ENCODE measurements at regions not wholly inside any gene's neighbourhood (a gene's known extent, or its start where the extent isn't known, plus 50 kb on each side); places are given as distances from the start of the nearest gene placed in this dataset.

DNA sequence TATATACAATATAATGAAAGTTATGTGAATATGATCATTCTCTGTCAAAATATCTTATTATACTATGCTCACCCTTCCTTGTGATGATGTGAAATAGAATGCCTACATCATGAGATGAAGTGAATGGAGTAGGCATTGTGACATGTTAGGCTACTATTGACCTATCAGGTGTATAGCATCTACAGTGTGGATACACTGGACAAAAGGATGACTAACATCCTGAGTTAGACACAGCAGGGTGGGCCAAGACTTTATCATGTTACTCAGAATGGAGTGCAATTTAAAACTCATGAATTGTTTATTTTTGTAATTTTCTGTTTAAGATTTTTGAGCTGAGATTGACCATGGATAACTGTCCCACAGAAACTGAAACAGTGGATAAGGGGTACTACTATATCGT lies 53.4 kb upstream of the NAV3 start:
- Mint-ChIP-seq H3K27ac (no peak overlapping the region), H3K4me1 (ENCODE audit: low read depth) (no peaks in the 10 kb centered on the region), H3K4me3 (no peak overlapping the region), H3K9me3 (peaks cover 3% of the 10 kb centered on the region), H3K36me3 (ENCODE audit: low read depth) (no peaks in the 10 kb centered on the region), H3K27me3 (ENCODE audit: low read depth) (no peaks in the 10 kb centered on the region)
- CTCF ChIA-PET = no interaction called here
- DNase-seq = no peak
- intact Hi-C loops (cut with micrococcal nuclease) = no loop called here

DNA sequence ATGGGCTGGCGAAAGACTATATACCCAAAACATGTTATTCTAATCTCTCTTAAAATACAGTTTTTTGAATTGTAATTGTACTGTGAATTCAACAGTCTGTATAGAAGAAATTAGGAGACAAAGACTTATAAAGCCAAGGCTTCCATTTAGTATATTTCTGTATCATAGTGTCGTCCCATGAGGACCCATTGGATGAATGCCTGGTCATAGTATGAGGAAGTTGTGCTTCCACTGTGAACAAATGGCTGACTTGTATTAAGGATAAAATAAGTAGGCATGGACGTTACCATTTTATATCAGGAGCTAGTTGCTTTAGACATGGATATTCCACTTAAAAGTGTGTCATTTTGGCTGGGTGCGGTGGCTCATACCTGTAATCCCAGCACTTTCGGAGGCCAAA lies 55.9 kb upstream of the NAV3 start:
- CTCF ChIA-PET = no interaction called here

DNA sequence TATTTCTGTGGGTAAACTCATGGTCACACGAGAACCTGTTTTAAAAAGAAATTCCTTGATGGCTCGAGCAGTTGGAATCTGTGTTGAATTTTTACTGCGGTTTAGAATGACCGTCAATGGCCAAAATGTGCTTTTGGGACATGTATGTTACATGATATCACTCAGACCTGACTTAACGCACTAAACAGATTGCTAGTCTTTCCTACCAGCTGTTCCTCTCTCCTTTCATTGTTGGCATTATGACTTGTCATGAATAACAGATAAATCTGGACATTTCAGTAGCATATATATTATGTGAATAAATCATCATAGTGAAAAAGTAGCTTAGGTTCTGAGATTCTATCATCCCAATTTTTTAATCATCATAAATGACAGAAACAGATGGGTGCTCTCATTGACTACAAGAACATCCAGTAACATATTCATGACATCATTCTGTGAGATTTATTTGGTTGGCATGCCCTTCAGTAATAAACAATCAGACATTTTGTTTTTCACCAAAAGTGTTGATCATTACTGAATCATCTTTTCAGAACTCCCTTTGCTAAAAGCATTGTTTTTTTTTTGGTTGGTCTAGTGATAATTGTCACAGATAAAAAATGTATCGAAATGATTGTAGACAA lies 57.9 kb upstream of the NAV3 start:
- no peaks in the 10 kb centered on the region for H3K27me3 Mint-ChIP-seq (ENCODE audit: low read depth)
- intact Hi-C loops (cut with micrococcal nuclease) = no loop called here
- no peak for DNase-seq
- H3K4me1 Mint-ChIP-seq (ENCODE audit: low read depth) = no peaks in the 10 kb centered on the region
- CTCF ChIA-PET = no interaction called here
- no peak overlapping the region for H3K4me3 Mint-ChIP-seq
- H3K36me3 Mint-ChIP-seq (ENCODE audit: low read depth) = no peaks in the 10 kb centered on the region
- H3K9me3 Mint-ChIP-seq = peaks cover 4% of the 10 kb centered on the region
- H3K27ac Mint-ChIP-seq = no peak overlapping the region

More for the DNA sequence above, 55.9 kb upstream of the NAV3 start:
- DNase-seq = no peak
- Mint-ChIP-seq H3K4me3 (no peak overlapping the region), H3K27ac (no peak overlapping the region), H3K4me1 (ENCODE audit: low read depth) (no peaks in the 10 kb centered on the region), H3K36me3 (ENCODE audit: low read depth) (no peaks in the 10 kb centered on the region), H3K9me3 (peaks cover 4% of the 10 kb centered on the region), H3K27me3 (ENCODE audit: low read depth) (no peaks in the 10 kb centered on the region)
- intact Hi-C loops (cut with micrococcal nuclease) = no loop called here

DNA sequence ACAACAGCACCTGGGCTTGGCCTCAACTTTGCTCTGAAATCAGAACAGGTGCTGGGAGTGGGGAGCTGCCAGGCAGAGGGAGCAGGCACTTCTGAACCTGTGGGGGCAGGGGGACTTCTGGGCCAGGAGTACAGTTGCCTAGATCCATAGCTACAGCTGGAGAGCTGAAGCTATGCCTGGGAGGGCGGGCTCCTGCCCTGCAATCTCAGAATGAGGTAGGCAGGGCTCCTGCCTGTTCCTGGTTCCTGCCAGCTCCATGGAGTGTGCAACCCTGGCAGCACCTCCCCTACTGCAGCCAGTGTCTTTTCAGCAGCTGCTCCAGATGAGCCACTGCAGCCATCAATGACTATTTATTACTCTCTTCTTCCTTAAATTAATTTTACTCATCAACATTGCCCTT lies 62.1 kb upstream of the NAV3 start:
- no peak for DNase-seq
- intact Hi-C loops (cut with micrococcal nuclease) = no loop called here
- peaks cover 2% of the 10 kb centered on the region for H3K36me3 Mint-ChIP-seq (ENCODE audit: low read depth)
- H3K9me3 Mint-ChIP-seq = peaks cover 11% of the 10 kb centered on the region
- no peak overlapping the region for H3K4me3 Mint-ChIP-seq
- CTCF ChIA-PET = no interaction called here
- no peak overlapping the region for H3K27ac Mint-ChIP-seq
- no peaks in the 10 kb centered on the region for H3K27me3 Mint-ChIP-seq (ENCODE audit: low read depth)
- H3K4me1 Mint-ChIP-seq (ENCODE audit: low read depth) = no peaks in the 10 kb centered on the region

DNA sequence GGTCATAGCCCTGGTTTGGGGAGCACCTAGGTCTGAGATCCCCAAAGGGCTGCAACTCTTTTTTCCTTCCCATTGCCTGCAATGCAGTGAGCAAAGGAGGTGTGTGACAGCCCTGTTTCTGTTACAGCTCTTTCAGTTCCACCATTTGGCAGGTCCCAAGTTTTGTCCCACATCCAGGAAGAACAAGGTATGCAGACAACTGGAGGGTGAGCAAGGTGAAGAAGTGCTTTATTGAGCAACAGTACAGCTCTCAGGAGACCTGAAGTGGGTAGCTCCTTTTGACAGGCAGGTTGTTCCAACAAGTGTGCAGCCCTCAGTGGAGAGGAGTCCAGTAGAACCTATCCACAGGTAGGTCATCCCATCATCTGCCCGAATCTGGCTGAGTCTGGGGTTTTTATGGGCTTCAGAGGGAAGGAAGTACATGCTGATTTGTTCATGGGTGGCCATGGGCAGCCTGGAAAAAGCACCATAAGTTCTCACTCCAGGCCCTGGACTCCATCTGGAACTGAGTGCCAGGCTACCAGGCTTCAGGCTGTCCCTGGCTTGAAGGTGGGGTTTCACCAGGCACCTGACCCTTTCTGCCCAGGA lies 62.8 kb upstream of the NAV3 start:
- CTCF ChIA-PET = no interaction called here
- intact Hi-C loops (cut with micrococcal nuclease) = no loop called here
- DNase-seq = no peak
- no peak overlapping the region for H3K27ac Mint-ChIP-seq
- no peaks in the 10 kb centered on the region for H3K27me3 Mint-ChIP-seq (ENCODE audit: low read depth)
- no peaks in the 10 kb centered on the region for H3K4me1 Mint-ChIP-seq (ENCODE audit: low read depth)
- H3K36me3 Mint-ChIP-seq (ENCODE audit: low read depth) = peaks cover 2% of the 10 kb centered on the region
- H3K4me3 Mint-ChIP-seq = no peak overlapping the region
- peaks cover 13% of the 10 kb centered on the region for H3K9me3 Mint-ChIP-seq

DNA sequence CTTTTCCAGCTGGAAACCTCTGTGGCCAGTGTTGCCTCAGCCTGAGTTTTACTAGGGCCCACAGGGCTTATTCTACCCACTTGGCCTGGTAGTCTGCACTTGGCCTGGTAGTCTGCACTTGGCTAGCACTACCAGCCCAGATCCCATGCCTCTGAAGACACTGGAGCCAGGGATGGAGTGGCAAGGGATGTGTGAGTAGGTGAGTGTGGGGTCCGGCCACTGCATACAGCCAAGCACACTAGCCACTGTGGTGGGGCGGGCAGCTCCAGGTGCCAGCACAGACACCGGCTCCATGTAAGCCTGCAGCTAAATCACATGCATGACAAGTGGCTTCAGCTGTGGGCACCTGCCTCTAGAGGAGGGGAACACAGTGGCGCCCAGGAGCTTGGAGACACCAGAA lies 63.4 kb upstream of the NAV3 start:
- CTCF ChIA-PET = no interaction called here
- no peak overlapping the region for H3K27ac Mint-ChIP-seq
- intact Hi-C loops (cut with micrococcal nuclease) = no loop called here
- DNase-seq = no peak
- no peaks in the 10 kb centered on the region for H3K4me1 Mint-ChIP-seq (ENCODE audit: low read depth)
- H3K36me3 Mint-ChIP-seq (ENCODE audit: low read depth) = peaks cover 2% of the 10 kb centered on the region
- H3K9me3 Mint-ChIP-seq = peaks cover 13% of the 10 kb centered on the region
- H3K4me3 Mint-ChIP-seq = no peak overlapping the region
- no peaks in the 10 kb centered on the region for H3K27me3 Mint-ChIP-seq (ENCODE audit: low read depth)

DNA sequence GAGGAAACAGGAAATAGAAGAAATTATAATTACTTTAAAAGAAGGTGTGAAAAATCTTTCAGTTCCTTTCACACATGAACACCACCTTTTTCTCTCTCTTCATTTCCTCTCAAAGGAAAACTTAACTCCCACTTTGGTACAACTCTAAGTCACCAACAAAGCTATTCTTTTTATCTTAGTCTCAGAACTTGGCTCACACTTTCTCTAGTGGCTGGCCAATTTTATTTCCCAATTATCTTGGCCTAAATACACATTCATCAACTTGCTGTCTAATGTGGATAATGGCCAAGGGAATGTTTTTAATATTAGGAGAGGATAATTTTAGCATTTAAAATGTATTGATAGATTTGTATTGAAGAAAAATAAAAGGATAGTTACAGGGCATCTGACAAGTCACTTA lies 64.5 kb upstream of the NAV3 start:
- intact Hi-C loops (cut with micrococcal nuclease) = no loop called here
- H3K27ac Mint-ChIP-seq = no peak overlapping the region

DNA sequence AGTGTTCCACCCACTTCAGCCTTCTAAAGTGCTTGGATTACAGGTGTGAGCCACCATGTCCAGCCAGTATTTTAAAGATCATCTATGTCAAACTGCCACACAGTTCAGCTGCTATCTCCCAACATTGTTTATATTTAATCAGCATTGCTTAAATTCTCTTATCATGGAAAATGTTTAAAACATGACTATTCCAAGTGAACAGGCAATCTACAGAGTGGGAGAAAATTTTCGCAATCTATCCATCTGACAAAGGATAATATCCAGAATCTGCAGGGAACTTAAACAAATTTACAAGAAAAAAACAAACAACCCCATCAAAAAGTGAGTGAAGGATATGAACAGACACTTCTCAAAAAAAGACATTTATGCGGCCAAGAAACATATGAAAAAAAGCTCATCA lies 69.4 kb upstream of the NAV3 start:
- CTCF ChIA-PET = no interaction called here
- Mint-ChIP-seq H3K27ac (no peak overlapping the region), H3K4me3 (no peak overlapping the region), H3K36me3 (ENCODE audit: low read depth) (no peaks in the 10 kb centered on the region), H3K27me3 (ENCODE audit: low read depth) (no peaks in the 10 kb centered on the region), H3K4me1 (ENCODE audit: low read depth) (no peaks in the 10 kb centered on the region), H3K9me3 (peaks cover 13% of the 10 kb centered on the region)
- no peak for DNase-seq
- intact Hi-C loops (cut with micrococcal nuclease) = no loop called here

More for the DNA sequence above, 64.5 kb upstream of the NAV3 start:
- DNase-seq = no peak
- H3K4me1 Mint-ChIP-seq (ENCODE audit: low read depth) = no peaks in the 10 kb centered on the region
- peaks cover 2% of the 10 kb centered on the region for H3K36me3 Mint-ChIP-seq (ENCODE audit: low read depth)
- no peak overlapping the region for H3K4me3 Mint-ChIP-seq
- peaks cover 16% of the 10 kb centered on the region for H3K9me3 Mint-ChIP-seq
- CTCF ChIA-PET = no interaction called here
- no peaks in the 10 kb centered on the region for H3K27me3 Mint-ChIP-seq (ENCODE audit: low read depth)

DNA sequence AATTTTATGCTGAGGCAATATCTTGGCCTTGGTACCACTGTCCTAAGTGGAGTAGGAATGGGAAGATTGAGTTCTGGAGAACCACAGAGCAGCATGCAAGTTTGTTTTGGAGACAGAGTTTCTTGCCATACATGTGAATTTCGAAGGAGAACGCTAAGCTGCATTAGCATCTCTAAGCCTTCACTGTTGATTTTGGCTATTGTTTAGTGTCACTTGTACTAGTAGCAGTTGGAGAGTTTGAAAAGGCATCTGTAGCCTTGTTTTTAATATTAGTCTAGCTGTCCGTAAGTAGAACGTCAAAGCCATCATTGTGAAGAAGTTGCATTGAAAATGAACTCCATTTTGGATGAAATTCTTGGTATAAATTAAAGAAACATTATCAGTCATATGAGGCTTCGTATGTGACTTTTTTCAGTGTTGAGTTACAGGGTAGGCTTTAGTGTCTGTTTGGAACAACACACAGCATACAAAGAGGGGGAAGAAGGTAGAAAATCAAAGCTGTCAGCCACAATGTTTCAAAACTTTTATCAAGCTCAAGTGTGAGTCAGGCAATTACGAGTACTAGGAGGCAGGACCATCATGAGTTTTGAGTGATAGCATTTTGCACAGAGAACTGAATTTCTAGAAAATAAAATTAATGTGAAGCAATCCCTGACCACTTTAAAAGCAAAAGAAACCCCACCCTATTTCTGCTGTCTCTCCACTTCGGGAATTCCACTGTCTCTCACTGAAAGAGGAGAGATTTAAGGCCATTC lies 70.2 kb upstream of the NAV3 start:
- DNase-seq = no peak
- Mint-ChIP-seq H3K27me3 (ENCODE audit: low read depth) (no peaks in the 10 kb centered on the region), H3K4me3 (no peak overlapping the region), H3K27ac (no peak overlapping the region), H3K9me3 (peaks cover 10% of the 10 kb centered on the region), H3K4me1 (ENCODE audit: low read depth) (no peaks in the 10 kb centered on the region), H3K36me3 (ENCODE audit: low read depth) (no peaks in the 10 kb centered on the region)
- CTCF ChIA-PET = no interaction called here
- intact Hi-C loops (cut with micrococcal nuclease) = no loop called here

DNA sequence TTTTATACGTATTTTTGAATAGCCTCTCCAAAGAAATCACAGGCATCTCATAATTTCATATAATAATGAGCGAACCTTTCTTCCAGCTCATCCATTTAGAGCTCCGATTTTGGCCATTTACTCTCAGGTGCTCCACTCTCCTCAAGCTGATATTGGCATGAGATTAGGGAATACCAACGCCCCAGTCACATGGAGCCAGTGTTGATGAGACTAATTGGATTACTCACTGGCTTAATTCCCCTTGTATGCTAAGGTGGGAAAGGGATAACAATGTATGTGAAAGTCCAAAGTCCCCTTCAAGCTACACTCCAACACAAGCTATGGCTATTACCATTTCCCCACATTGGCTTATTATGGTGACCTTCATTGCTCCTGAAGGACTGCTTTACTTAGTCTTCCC lies 76.6 kb upstream of the NAV3 start:
- H3K27me3 Mint-ChIP-seq (ENCODE audit: low read depth) = no peaks in the 10 kb centered on the region
- H3K27ac Mint-ChIP-seq = no peak overlapping the region
- CTCF ChIA-PET = no interaction called here
- peaks cover 11% of the 10 kb centered on the region for H3K9me3 Mint-ChIP-seq
- intact Hi-C loops (cut with micrococcal nuclease) = no loop called here
- DNase-seq = no peak
- no peak overlapping the region for H3K4me3 Mint-ChIP-seq
- H3K4me1 Mint-ChIP-seq (ENCODE audit: low read depth) = no peaks in the 10 kb centered on the region
- H3K36me3 Mint-ChIP-seq (ENCODE audit: low read depth) = no peaks in the 10 kb centered on the region

DNA sequence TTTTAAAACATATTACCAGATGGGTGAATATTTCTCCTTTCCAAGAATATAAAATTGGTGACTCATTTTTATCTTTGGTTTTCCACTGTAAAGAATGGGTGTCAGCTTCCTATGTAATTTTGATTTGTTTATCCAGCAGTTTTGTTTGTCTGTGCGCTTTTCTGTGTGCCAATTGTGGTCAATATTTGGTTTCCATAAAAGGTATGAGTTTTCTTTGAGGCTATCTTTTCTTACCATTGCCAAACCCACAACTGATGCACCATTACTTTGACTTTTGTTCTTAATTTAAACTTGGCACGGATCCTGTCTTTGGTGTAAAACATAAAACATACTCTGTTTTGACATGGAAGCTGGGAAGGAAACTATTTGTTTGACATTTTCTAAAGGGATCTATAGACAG lies 78.8 kb upstream of the NAV3 start:
- Mint-ChIP-seq H3K27ac (no peak overlapping the region), H3K4me1 (ENCODE audit: low read depth) (no peaks in the 10 kb centered on the region), H3K36me3 (ENCODE audit: low read depth) (no peaks in the 10 kb centered on the region), H3K4me3 (no peak overlapping the region), H3K27me3 (ENCODE audit: low read depth) (no peaks in the 10 kb centered on the region), H3K9me3 (peaks cover 14% of the 10 kb centered on the region)
- CTCF ChIA-PET = interaction anchor here (0.6 to 0.7 kb wide), 2 partner anchors 106 to 221 kb away, joined by 3 read pairs; no protein-coding TSS in a partner anchor
- no peak for DNase-seq
- intact Hi-C loops (cut with micrococcal nuclease) = no loop called here

DNA sequence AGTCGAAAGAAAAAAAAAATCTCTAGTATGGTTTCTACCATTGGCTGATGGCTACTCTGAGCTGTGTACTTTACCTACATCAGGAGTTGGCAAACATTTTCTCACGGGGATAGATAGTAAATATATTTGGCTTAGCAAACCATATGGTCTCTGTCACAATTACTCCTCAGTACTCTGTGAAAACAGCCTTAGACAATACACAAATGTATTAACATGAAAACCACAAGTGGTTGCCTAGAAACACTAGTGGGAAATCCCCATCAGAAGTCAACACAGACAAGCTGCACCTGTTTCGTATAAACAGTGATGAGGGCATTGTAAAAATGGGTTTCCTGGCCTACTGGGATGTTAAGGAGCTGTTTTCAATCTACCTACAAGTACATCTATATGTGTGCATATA lies 84.6 kb upstream of the NAV3 start:
- DNase-seq = no peak
- H3K4me1 Mint-ChIP-seq (ENCODE audit: low read depth) = no peaks in the 10 kb centered on the region
- intact Hi-C loops (cut with micrococcal nuclease) = no loop called here
- peaks cover 7% of the 10 kb centered on the region for H3K9me3 Mint-ChIP-seq
- H3K4me3 Mint-ChIP-seq = no peak overlapping the region
- H3K27ac Mint-ChIP-seq = no peak overlapping the region
- CTCF ChIA-PET = no interaction called here
- H3K27me3 Mint-ChIP-seq (ENCODE audit: low read depth) = no peaks in the 10 kb centered on the region
- no peaks in the 10 kb centered on the region for H3K36me3 Mint-ChIP-seq (ENCODE audit: low read depth)

DNA sequence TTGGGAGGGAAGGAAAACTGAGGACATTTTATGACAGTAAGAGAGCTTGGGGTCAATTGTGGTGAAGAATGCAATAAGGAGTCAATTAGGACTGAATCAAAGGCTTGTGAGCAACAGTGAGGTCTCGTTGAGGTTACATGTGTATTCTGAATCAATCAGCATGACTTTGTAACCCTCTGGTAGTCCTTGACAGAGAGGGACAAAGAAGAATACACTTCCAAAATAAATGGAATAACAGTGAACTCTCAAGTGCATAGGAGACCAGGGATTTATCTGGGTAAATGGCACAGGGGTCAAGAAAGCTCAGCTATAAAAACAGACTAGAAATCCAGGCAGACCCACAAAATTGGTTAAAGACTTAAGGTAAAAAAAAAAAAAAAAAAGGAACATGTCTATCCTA lies 85.1 kb upstream of the NAV3 start:
- DNase-seq = no peak
- H3K27ac Mint-ChIP-seq = no peak overlapping the region
- H3K9me3 Mint-ChIP-seq = peaks cover 6% of the 10 kb centered on the region
- CTCF ChIA-PET = no interaction called here
- no peaks in the 10 kb centered on the region for H3K27me3 Mint-ChIP-seq (ENCODE audit: low read depth)
- H3K36me3 Mint-ChIP-seq (ENCODE audit: low read depth) = no peaks in the 10 kb centered on the region
- H3K4me3 Mint-ChIP-seq = no peak overlapping the region
- intact Hi-C loops (cut with micrococcal nuclease) = no loop called here
- no peaks in the 10 kb centered on the region for H3K4me1 Mint-ChIP-seq (ENCODE audit: low read depth)
